IPS DF 4.7 (cell line): ENCODE measurements at regions not wholly inside any gene's neighbourhood (a gene's known extent, or its start where the extent isn't known, plus 50 kb on each side); places are given as distances from the start of the nearest gene placed in this dataset.

ENCODE experiments used
- DNase-seq: peaks from one replicate; pipeline ENCODE4 v3.0.0-alpha.2; 2013; ENCODE audit warnings: low spot score; ENCODE audit errors: extremely low read depth

DNA sequence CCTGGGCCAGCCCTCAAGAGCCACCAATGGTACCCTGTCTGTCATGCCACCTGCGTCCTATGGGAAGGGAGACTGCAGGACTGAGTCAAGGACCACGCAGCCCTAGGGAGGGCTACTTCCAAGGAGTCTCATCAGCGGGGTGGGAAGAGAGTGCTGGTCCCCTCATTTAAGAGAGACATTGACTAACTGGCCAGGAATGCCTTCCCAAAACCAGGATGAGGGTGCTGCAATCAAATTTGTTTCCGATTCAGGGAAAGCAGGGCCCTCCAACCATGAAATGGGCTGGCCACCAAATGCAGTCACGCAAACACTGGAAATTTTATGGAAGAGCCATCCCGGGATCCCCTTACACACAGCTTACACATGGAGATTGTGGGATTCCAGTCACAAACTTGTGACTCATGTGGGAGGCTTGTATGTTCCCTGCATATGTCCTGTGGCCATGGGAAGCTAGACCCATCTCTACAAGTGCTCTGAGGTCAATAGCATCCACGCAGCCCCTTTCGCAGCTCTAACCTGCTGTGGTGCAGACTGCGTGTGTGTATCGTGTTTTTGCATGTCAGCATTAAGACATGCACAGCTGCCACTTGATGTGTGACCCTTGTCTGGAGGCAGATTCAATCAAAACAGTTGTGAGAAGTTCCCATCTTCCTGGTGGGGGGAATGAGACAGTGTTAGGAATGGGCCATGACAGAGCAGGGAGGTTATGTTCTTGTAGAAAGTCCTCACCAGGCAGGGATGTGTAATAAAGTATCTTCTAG is 53.0 kb upstream of the CST7 start:
- no peak for DNase-seq

DNA sequence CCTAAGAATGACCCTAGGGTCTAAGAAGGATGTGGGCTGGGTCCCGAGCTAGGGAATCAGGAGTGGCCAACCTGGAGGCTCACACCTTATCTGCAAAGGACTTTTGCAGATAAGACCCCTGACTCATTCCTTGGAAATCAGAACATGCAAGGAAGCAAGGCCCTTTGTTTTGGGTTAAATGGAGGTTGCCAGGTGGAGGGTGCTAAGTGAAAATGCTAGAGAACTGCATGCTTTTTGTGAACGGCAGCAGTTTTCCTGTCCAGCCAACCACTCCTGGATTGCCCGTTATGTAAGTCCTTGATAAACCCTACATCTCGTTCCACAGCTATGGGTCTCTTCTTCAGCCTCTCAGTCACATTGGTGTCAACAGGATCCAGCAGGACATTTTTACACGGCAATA is 52.1 kb upstream of the CST7 start:
- no peak for DNase-seq

- DNase-seq = no peak
Observed at GRCh38 chr20:24897974-24898373, 51.1 kb upstream of the CST7 start.

DNA sequence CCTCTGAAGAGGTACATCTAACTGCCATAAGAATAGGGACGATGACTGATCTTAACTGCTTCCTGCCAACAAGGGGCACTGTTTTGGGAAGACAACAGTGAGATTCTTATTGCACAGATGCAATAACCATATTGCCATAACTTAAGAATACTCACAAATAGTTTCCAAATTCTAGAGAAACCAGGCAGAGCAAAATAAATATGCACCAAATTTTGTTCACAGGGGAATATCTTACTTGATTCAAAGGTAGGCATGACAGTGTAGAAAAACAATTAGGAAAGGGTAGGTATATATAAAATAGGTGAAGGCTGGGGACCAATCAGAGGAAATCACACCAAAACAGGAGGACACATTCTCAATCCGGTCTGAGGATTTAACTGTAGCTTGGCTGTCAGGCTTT is 49.9 kb upstream of the CST7 start:
- no peak for DNase-seq
